Psoas muscle (tissue), 7 donors: ENCODE measurements at regions not wholly inside any gene's neighbourhood (a gene's known extent, or its start where the extent isn't known, plus 50 kb on each side); places are given as distances from the start of the nearest gene placed in this dataset.

Experiments
- ATAC-seq, 4 donors: fragments of 200-7000 bp; cut with Tn5 transposase; one replicate each; pipeline ENCODE4 v1.9.1; 2020; ENCODE audit warnings: moderate library complexity in 3 of 4, mild to moderate bottlenecking in 2 of 4
- DNase-seq, 2 donors: peaks; one replicate each; pipeline ENCODE4 v3.0.0-alpha.2; 2020
- H3K27ac ChIP-seq: fragments of 200-600 bp; one replicate; pipeline ENCODE4 v1.8.0; 2022
- H3K27me3 ChIP-seq, 3 donors: fragments of 200-600 bp in 1 of 3; one replicate each; pipeline versions ENCODE4 v1.6.1 to v1.8.0; 2013 to 2022; ENCODE audit warnings: low read length in 2 of 3, mild to moderate bottlenecking in 2 of 3, moderate library complexity in 1 of 3; ENCODE audit not compliant: insufficient read depth in 3 of 3
- H3K36me3 ChIP-seq, 2 donors: fragments of 200-600 bp in 1 of 2; one replicate each; pipeline versions ENCODE4 v1.6.1 to v1.8.0; 2013 to 2022; ENCODE audit warnings: low read depth in 1 of 2, mild to moderate bottlenecking in 1 of 2, moderate library complexity in 1 of 2; ENCODE audit not compliant: insufficient read depth in 1 of 2
- H3K4me1 ChIP-seq: fragments of 200-600 bp; one replicate; pipeline ENCODE4 v1.8.0; 2022
- H3K4me3 ChIP-seq: fragments of 200-600 bp; one replicate; pipeline ENCODE4 v1.8.0; 2022; ENCODE audit warnings: mild to moderate bottlenecking
- H3K9me3 ChIP-seq: fragments of 200-600 bp; one replicate; pipeline ENCODE4 v1.8.0; 2022
- CTCF ChIP-seq: fragments of 200-600 bp; IDR thresholded peaks from one replicate; pipeline ENCODE4 v1.8.0; 2022; ENCODE audit warnings: antibody characterized with exemption
- WGBS, 3 donors: extraction: QIAGEN DNeasy Blood & Tissue Kit; methylation state at CpG; one replicate each; pipeline versions ENCODE4 v1.1.6 to v1.1.7; 2013; 5-methylcytosine and 5-hydroxymethylcytosine counted together
- intact Hi-C, 2 donors: fragments of 100-400 bp; cut with DNase I; formaldehyde crosslinking; loops; one replicate each; pipeline versions ENCODE4 v1.11.0 to v1.14.2; 2022
- donor health status: healthy with polysubstance abuse.
- donor health status: DM: no; HTN: no; CAD: no; lungs with moderate emphysema.
- donor health status: Bipolar disorder and iron deficiency.
- donor health status: healthy.
- donor health status: DM: yes; HTN: yes; CAD: no.
- donor health status: DM: no; HTN: no; CAD: no.
- donor health status: DM: yes; HTN: yes; CAD: no.

- no peak for TF ChIP-seq CTCF
- ATAC-seq (no peak), DNase-seq (no peak)
- H3K36me3 ChIP-seq = no peaks in the 10 kb centered on the region
- H3K4me1 ChIP-seq = no peaks in the 10 kb centered on the region
- no peaks in the 10 kb centered on the region for H3K9me3 ChIP-seq
- H3K27me3 ChIP-seq = no peaks in the 10 kb centered on the region
- intact Hi-C loops = no loop called here
- no peak overlapping the region for H3K4me3 ChIP-seq
- no peak overlapping the region for H3K27ac ChIP-seq
- 67 to 72% (median 71%) methylated on average over 1 of the region's 1 CpG for WGBS, 3 donors
These were observed 86.7 kb upstream of the GNAI1 start for GRCh38 chr7:80047856-80048459.

DNA sequence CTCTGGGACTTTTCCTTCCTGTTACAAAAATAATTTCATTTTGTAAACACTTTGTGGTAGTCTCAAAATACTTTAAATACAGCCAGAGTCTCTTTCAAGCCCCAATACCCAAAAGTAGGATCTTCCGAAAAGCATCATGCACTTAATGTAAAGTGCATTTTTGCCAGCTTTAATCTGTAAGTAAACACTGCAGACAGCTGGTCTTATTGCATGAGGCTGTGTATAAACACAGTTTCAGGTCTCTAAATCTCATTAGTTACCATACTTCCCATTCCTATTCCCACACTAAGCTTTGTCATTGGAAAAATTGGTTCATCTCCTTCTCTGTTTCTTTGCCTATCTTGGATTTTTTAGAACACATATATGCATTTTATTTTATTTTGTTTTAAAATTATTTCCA is 87.6 kb upstream of the GNAI1 start:
- intact Hi-C loops = no loop called here
- Histone ChIP-seq H3K27me3 (no peaks in the 10 kb centered on the region), H3K4me1 (no peaks in the 10 kb centered on the region), H3K4me3 (no peak overlapping the region), H3K9me3 (no peaks in the 10 kb centered on the region), H3K27ac (no peak overlapping the region), H3K36me3 (no peaks in the 10 kb centered on the region)
- no peak for ATAC-seq
- no peak for DNase-seq
- TF ChIP-seq CTCF = no peak
- 83 to 94% (median 87%) methylated on average over 1 of the region's 1 CpG for WGBS, 3 donors

DNA sequence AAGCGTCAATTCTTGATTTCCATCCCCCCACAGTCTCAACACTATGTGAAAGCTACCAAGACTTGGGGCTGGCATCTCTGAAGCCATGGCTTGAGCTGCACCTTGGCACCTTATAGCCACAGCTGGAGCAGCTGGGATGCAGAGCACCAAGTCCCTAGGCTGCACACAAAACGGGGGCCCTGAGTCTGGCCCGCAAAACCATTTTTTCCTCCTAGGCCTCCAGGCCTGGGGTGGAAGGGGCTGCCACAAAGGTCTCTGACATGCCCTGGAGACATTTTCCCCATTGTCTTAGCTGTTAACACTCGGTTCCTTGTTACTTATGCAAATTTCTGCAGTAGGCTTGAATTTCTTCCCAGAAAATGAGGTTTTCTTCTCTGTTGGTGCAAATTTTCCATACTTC is 89.8 kb upstream of the GNAI1 start:
- Histone ChIP-seq H3K4me1 (no peaks in the 10 kb centered on the region), H3K27ac (no peak overlapping the region), H3K4me3 (no peak overlapping the region), H3K36me3 (no peaks in the 10 kb centered on the region), H3K27me3 (no peaks in the 10 kb centered on the region), H3K9me3 (no peaks in the 10 kb centered on the region)
- intact Hi-C loops = no loop called here
- TF ChIP-seq CTCF = no peak
- WGBS, 3 donors = 91 to 92% (median 92%) methylated on average over 4 of the region's 4 CpGs
- no peak for DNase-seq
- no peak for ATAC-seq

- Histone ChIP-seq H3K27ac (no peak overlapping the region), H3K4me3 (no peak overlapping the region), H3K4me1 (no peaks in the 10 kb centered on the region), H3K27me3 (no peaks in the 10 kb centered on the region), H3K36me3 (no peaks in the 10 kb centered on the region), H3K9me3 (no peaks in the 10 kb centered on the region)
- WGBS, 3 donors = 61 to 93% (median 63%) methylated on average over 3 of the region's 3 CpGs
- intact Hi-C loops = no loop called here
- ATAC-seq (no peak), DNase-seq (no peak)
- no peak for TF ChIP-seq CTCF
These were observed 93.9 kb upstream of the GNAI1 start for GRCh38 chr7:80040752-80041151.

DNA sequence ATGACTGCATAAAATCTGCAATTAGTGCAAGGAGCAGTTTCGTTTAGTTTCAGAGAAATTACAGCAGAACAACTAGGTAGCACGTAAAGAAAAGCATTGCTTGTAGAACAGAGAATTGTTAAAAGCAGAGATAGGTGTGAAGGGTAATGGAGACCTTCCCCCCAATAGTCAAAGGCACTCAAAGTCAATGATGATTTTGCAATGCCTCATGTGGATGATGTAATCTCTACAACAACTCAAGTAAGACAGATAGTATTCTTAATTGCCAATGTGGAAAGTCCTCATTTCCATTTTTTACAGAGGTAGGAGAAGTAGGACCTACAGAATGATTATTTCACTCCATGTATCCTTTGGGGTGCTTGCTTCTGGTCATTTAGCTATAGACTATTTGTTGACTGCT is 94.3 kb upstream of the GNAI1 start:
- WGBS, 3 donors = 60 to 69% (median 64%) methylated on average over 2 of the region's 2 CpGs
- H3K27ac ChIP-seq = no peak overlapping the region

More for the DNA sequence above, 94.3 kb upstream of the GNAI1 start:
- H3K27me3 ChIP-seq = no peaks in the 10 kb centered on the region
- no peak for TF ChIP-seq CTCF
- H3K4me1 ChIP-seq = no peaks in the 10 kb centered on the region
- no peaks in the 10 kb centered on the region for H3K36me3 ChIP-seq
- DNase-seq (no peak), ATAC-seq (no peak)
- H3K9me3 ChIP-seq = no peaks in the 10 kb centered on the region
- intact Hi-C loops = no loop called here
- no peak overlapping the region for H3K4me3 ChIP-seq
